GM12865 (cell line): ENCODE measurements at regions not wholly inside any gene's neighbourhood (a gene's known extent, or its start where the extent isn't known, plus 50 kb on each side); places are given as distances from the start of the nearest gene placed in this dataset.

Source experiments
- DNase-seq: peaks from one replicate; pipeline ENCODE4 v3.0.0; 2010; ENCODE audit warnings: low read depth
- H3K4me3 ChIP-seq: 2 replicates; pipeline ENCODE4 v1.5.1; 2011; ENCODE audit warnings: mild to moderate bottlenecking, low read depth, low read length, control low read depth
- CTCF ChIP-seq: IDR thresholded peaks from 2 replicates; pipeline ENCODE4 v1.5.1; 2011; ENCODE audit warnings: low read length, control low read depth, low read depth, inconsistent platforms; ENCODE audit not compliant: insufficient read depth; ENCODE audit errors: missing control alignments

- TF ChIP-seq CTCF: no peak
- DNase-seq: no peak
Measured at GRCh38 chr18:78804206-78805030, 175.2 kb upstream of the SALL3 start.

GRCh38 chr18:78805840-78806239, 173.8 kb upstream of the SALL3 start:
- no peak for TF ChIP-seq CTCF
- DNase-seq: no peak
- H3K4me3 ChIP-seq: no peak overlapping the region

More at GRCh38 chr18:78804206-78805030, 175.2 kb upstream of the SALL3 start:
- H3K4me3 ChIP-seq: no peak overlapping the region

- no peak overlapping the region for H3K4me3 ChIP-seq
- no peak for DNase-seq
- no peak for TF ChIP-seq CTCF
Measured at GRCh38 chr18:78807668-78808067, 171.9 kb upstream of the SALL3 start.

- H3K4me3 ChIP-seq: no peak overlapping the region
- no peak for TF ChIP-seq CTCF
- DNase-seq: no peak
Measured at GRCh38 chr18:78809845-78810244, 169.8 kb upstream of the SALL3 start.

GRCh38 chr18:78810706-78811105, 168.9 kb upstream of the SALL3 start:
- no peak overlapping the region for H3K4me3 ChIP-seq
- TF ChIP-seq CTCF: no peak
- no peak for DNase-seq

GRCh38 chr18:78812067-78812466, 167.6 kb upstream of the SALL3 start:
- DNase-seq: no peak

More at GRCh38 chr18:78812067-78812466, 167.6 kb upstream of the SALL3 start:
- no peak overlapping the region for H3K4me3 ChIP-seq
- no peak for TF ChIP-seq CTCF
